KOPT-K1 (cell line): ENCODE measurements at regions not wholly inside any gene's neighbourhood (a gene's known extent, or its start where the extent isn't known, plus 50 kb on each side); places are given as distances from the start of the nearest gene placed in this dataset.

Experiments
- H3K27ac ChIP-seq: fragments of 200-600 bp; sonication (generic); 2 replicates; pipeline ENCODE4 v1.5.1; 2016; ENCODE audit warnings: antibody characterized with exemption, mild to moderate bottlenecking, low read depth, low read length; ENCODE audit not compliant: poor library complexity, severe bottlenecking
- H3K36me3 ChIP-seq: fragments of 200-600 bp; sonication (generic); 2 replicates; pipeline ENCODE4 v1.5.1; 2017; ENCODE audit warnings: antibody characterized with exemption, mild to moderate bottlenecking, low read length, moderate library complexity; ENCODE audit not compliant: insufficient read depth
- H3K9me3 ChIP-seq: fragments of 200-600 bp; sonication (generic); 2 replicates; pipeline ENCODE4 v1.5.1; 2017; ENCODE audit warnings: antibody characterized with exemption, low read length, mild to moderate bottlenecking; ENCODE audit not compliant: insufficient read depth, poor library complexity, severe bottlenecking

GRCh38 chr14:55756557-55756956 is 176.6 kb downstream of the KTN1 start:
- Histone ChIP-seq H3K36me3 (no peaks in the 10 kb centered on the region), H3K9me3 (no peaks in the 10 kb centered on the region), H3K27ac (peak overlapping the region; percentile 24)

- Histone ChIP-seq H3K9me3 (no peaks in the 10 kb centered on the region), H3K27ac (no peak overlapping the region), H3K36me3 (no peaks in the 10 kb centered on the region)
Measured at GRCh38 chr14:55758796-55759195, 178.8 kb downstream of the KTN1 start.

GRCh38 chr14:55760789-55761566 is 181.0 kb downstream of the KTN1 start:
- no peaks in the 10 kb centered on the region for H3K9me3 ChIP-seq
- H3K27ac ChIP-seq: no peak overlapping the region
- H3K36me3 ChIP-seq: no peaks in the 10 kb centered on the region

GRCh38 chr14:55761651-55762050 is 181.6 kb downstream of the KTN1 start:
- Histone ChIP-seq H3K36me3 (no peaks in the 10 kb centered on the region), H3K27ac (no peak overlapping the region), H3K9me3 (no peaks in the 10 kb centered on the region)

GRCh38 chr14:55762595-55763232 is 182.7 kb downstream of the KTN1 start:
- Histone ChIP-seq H3K27ac (no peak overlapping the region), H3K9me3 (no peaks in the 10 kb centered on the region)

GRCh38 chr14:55764784-55765183 is 184.8 kb downstream of the KTN1 start:
- Histone ChIP-seq H3K36me3 (no peaks in the 10 kb centered on the region), H3K27ac (no peak overlapping the region), H3K9me3 (no peaks in the 10 kb centered on the region)

More at GRCh38 chr14:55762595-55763232, 182.7 kb downstream of the KTN1 start:
- no peaks in the 10 kb centered on the region for H3K36me3 ChIP-seq

GRCh38 chr14:55766071-55766470 is 186.1 kb downstream of the KTN1 start:
- Histone ChIP-seq H3K27ac (no peak overlapping the region), H3K36me3 (no peaks in the 10 kb centered on the region), H3K9me3 (no peaks in the 10 kb centered on the region)

GRCh38 chr14:55767286-55767685 is 187.3 kb downstream of the KTN1 start:
- H3K9me3 ChIP-seq: no peaks in the 10 kb centered on the region
- no peaks in the 10 kb centered on the region for H3K36me3 ChIP-seq
- H3K27ac ChIP-seq: no peak overlapping the region

GRCh38 chr14:55769877-55770276 is 189.9 kb downstream of the KTN1 start:
- no peak overlapping the region for H3K27ac ChIP-seq
- H3K9me3 ChIP-seq: no peaks in the 10 kb centered on the region
- H3K36me3 ChIP-seq: no peaks in the 10 kb centered on the region

- no peaks in the 10 kb centered on the region for H3K36me3 ChIP-seq
- no peaks in the 10 kb centered on the region for H3K9me3 ChIP-seq
- no peak overlapping the region for H3K27ac ChIP-seq
Measured at GRCh38 chr14:55771242-55771981, 191.4 kb downstream of the KTN1 start.

GRCh38 chr14:55772486-55772885 is 192.5 kb downstream of the KTN1 start:
- no peaks in the 10 kb centered on the region for H3K36me3 ChIP-seq
- no peak overlapping the region for H3K27ac ChIP-seq
- H3K9me3 ChIP-seq: no peaks in the 10 kb centered on the region

GRCh38 chr14:55773312-55773711 is 193.3 kb downstream of the KTN1 start:
- Histone ChIP-seq H3K9me3 (no peaks in the 10 kb centered on the region), H3K27ac (no peak overlapping the region), H3K36me3 (no peaks in the 10 kb centered on the region)

GRCh38 chr14:55773984-55774545 is 194.1 kb downstream of the KTN1 start:
- no peaks in the 10 kb centered on the region for H3K36me3 ChIP-seq
- H3K27ac ChIP-seq: no peak overlapping the region
- no peaks in the 10 kb centered on the region for H3K9me3 ChIP-seq

- H3K9me3 ChIP-seq: no peaks in the 10 kb centered on the region
- no peaks in the 10 kb centered on the region for H3K36me3 ChIP-seq
- H3K27ac ChIP-seq: no peak overlapping the region
Measured at GRCh38 chr14:55777877-55778276, 197.9 kb downstream of the KTN1 start.
